IMR-90 (cell line): ENCODE measurements at regions not wholly inside any gene's neighbourhood (a gene's known extent, or its start where the extent isn't known, plus 50 kb on each side); places are given as distances from the start of the nearest gene placed in this dataset.
A peak's percentile ranks its signal among the peaks of the same experiment; 100 is the strongest.

Experiments used
- ATAC-seq: fragments of 200-7000 bp; cut with Tn5 transposase; 2 replicates; pipeline ENCODE4 v1.9.1; 2020; ENCODE audit warnings: low read depth, mild to moderate bottlenecking, moderate library complexity
- BruUV-seq: library from RNA; stranded (reverse); fragments of 400-500 nt; replicated peaks from 2 replicates; lab custom pipeline; 2021; lab: Mats Ljungman, UMichigan
- CTCF ChIA-PET: fragments of 300-600 bp; formaldehyde crosslinking; extraction: SDS; loops from one replicate; lab custom pipeline; 2021; ENCODE audit warnings: antibody characterized with exemption; lab: Yijun Ruan, JAX
- POLR2A ChIA-PET: fragments of 300-600 bp; sonication (Branson Sonifier 250); formaldehyde crosslinking; loops from one replicate; lab custom pipeline; 2022; ENCODE audit warnings: antibody characterized with exemption; ENCODE audit not compliant: unreplicated experiment; lab: Charles Lee
- DNase-seq: peaks from one replicate; pipeline ENCODE4 v3.0.0; 2013
- H2AFZ ChIP-seq: replicated peaks from 2 replicates; pipeline ENCODE3; 2013; ENCODE audit warnings: low read length, mild to moderate bottlenecking; ENCODE audit not compliant: poor library complexity
- H2AK5ac ChIP-seq: 2 replicates; pipeline ENCODE4 v1.6.1; 2013; ENCODE audit warnings: low read depth, low read length, inconsistent platforms
- H2AK9ac ChIP-seq: replicated peaks from 2 replicates; pipeline ENCODE3; 2013; ENCODE audit warnings: mild to moderate bottlenecking, low read depth, low read length, moderate library complexity; ENCODE audit not compliant: poor library complexity
- H2BK120ac ChIP-seq: 2 replicates; pipeline ENCODE4 v1.6.1; 2013; ENCODE audit warnings: low read depth, low read length, inconsistent platforms
- H2BK15ac ChIP-seq: 3 replicates; pipeline ENCODE4 v1.6.1; 2013; ENCODE audit warnings: low read depth, low read length, inconsistent platforms
- H2BK20ac ChIP-seq: 2 replicates; pipeline ENCODE4 v1.6.1; 2013; ENCODE audit warnings: low read depth, mild to moderate bottlenecking, inconsistent platforms, low read length, moderate library complexity
- H2BK5ac ChIP-seq: 2 replicates; pipeline ENCODE4 v1.6.1; 2013; ENCODE audit warnings: mild to moderate bottlenecking, low read depth, low read length, inconsistent platforms; ENCODE audit not compliant: poor library complexity, severe bottlenecking
- H3K14ac ChIP-seq: replicated peaks from 2 replicates; pipeline ENCODE4 v1.6.1; 2013; ENCODE audit warnings: low read depth, low read length, inconsistent platforms
- H3K18ac ChIP-seq: 2 replicates; pipeline ENCODE4 v1.6.1; 2013; ENCODE audit warnings: low read depth, low read length, control low read depth
- H3K23ac ChIP-seq: 2 replicates; pipeline ENCODE4 v1.6.1; 2013; ENCODE audit warnings: low read depth, low read length, inconsistent platforms
- H3K27ac ChIP-seq: 2 replicates; pipeline ENCODE4 v1.5.1; 2013; ENCODE audit warnings: mild to moderate bottlenecking, control low read depth, low read length; ENCODE audit not compliant: insufficient read depth
- H3K27me3 ChIP-seq: 2 replicates; pipeline ENCODE4 v1.6.1; 2013; ENCODE audit warnings: low read length; ENCODE audit not compliant: control insufficient read depth, insufficient read depth
- H3K36me3 ChIP-seq: 2 replicates; pipeline ENCODE4 v1.6.1; 2013; ENCODE audit warnings: low read length, mixed read lengths; ENCODE audit not compliant: control insufficient read depth, insufficient read depth
- H3K4ac ChIP-seq: 2 replicates; pipeline ENCODE4 v1.6.1; 2013; ENCODE audit warnings: low read depth, low read length, inconsistent platforms
- H3K4me1 ChIP-seq: 2 replicates; pipeline ENCODE4 v1.6.1; 2013; ENCODE audit warnings: low read length, mixed read lengths; ENCODE audit not compliant: control insufficient read depth, insufficient read depth
- H3K4me2 ChIP-seq: 2 replicates; pipeline ENCODE4 v1.6.1; 2013; ENCODE audit warnings: low read depth, mild to moderate bottlenecking, control low read depth, low read length, moderate library complexity
- H3K4me3 ChIP-seq: 2 replicates; pipeline ENCODE4 v1.5.1; 2013; ENCODE audit warnings: low read depth, mild to moderate bottlenecking, control low read depth, low read length, moderate library complexity; ENCODE audit not compliant: insufficient read depth
- H3K56ac ChIP-seq: 2 replicates; pipeline ENCODE4 v1.6.1; 2013; ENCODE audit warnings: low read length, inconsistent platforms; ENCODE audit not compliant: insufficient read depth; ENCODE audit errors: extremely low read depth
- H3K79me1 ChIP-seq, 2 experiments: 2 replicates each; pipeline ENCODE4 v1.6.1; 2013; ENCODE audit warnings: low read length in 2 of 2, inconsistent platforms in 1 of 2, low read depth in 1 of 2
- H3K9ac ChIP-seq: 2 replicates; pipeline ENCODE4 v1.6.1; 2013; ENCODE audit warnings: low read depth, low read length, control low read depth
- H3K9me1 ChIP-seq: 2 replicates; pipeline ENCODE4 v1.6.1; 2013; ENCODE audit warnings: low read length, inconsistent platforms; ENCODE audit not compliant: insufficient read depth
- H3K9me3 ChIP-seq: 2 replicates; pipeline ENCODE4 v1.6.1; 2013; ENCODE audit warnings: low read length; ENCODE audit not compliant: control insufficient read depth, insufficient read depth
- H4K20me1 ChIP-seq: 2 replicates; pipeline ENCODE4 v1.6.1; 2013; ENCODE audit warnings: low read length, inconsistent platforms; ENCODE audit not compliant: insufficient read depth
- H4K5ac ChIP-seq: 2 replicates; pipeline ENCODE4 v1.6.1; 2013; ENCODE audit warnings: mild to moderate bottlenecking, low read depth, low read length, control low read depth
- H4K8ac ChIP-seq, 2 experiments: 2 replicates each; pipeline ENCODE4 v1.6.1; 2013; ENCODE audit warnings: low read depth in 2 of 2, low read length in 2 of 2, control low read depth in 1 of 2, inconsistent platforms in 1 of 2
- H4K91ac ChIP-seq: 2 replicates; pipeline ENCODE4 v1.6.1; 2013; ENCODE audit warnings: low read depth, low read length, inconsistent platforms; ENCODE audit not compliant: insufficient read depth
- CEBPB ChIP-seq: IDR thresholded peaks from 2 replicates; pipeline ENCODE4 v1.6.1; 2012; ENCODE audit warnings: low read depth, low read length, improper control_type of control experiment
- FOS ChIP-seq: fragments of 150-350 bp; IDR thresholded peaks from 2 replicates; pipeline ENCODE4 v1.6.1; 2016; ENCODE audit warnings: low read depth, low read length
- NFE2L2 ChIP-seq: fragments of 150-350 bp; IDR thresholded peaks from 2 replicates; pipeline ENCODE4 v1.6.1; 2016; ENCODE audit warnings: low read depth, mild to moderate bottlenecking, low read length
- RAD21 ChIP-seq: IDR thresholded peaks from 2 replicates; pipeline ENCODE4 v1.6.1; 2012; ENCODE audit warnings: low read length, improper control_type of control experiment
- WGBS, 2 experiments: methylation state at CpG; one replicate each; pipeline versions ENCODE4 v1.1.5 to v1.1.7; 2013; ENCODE audit warnings: missing lambda C conversion rate in 2 of 2; ENCODE audit not compliant: insufficient read length in 1 of 2; ENCODE audit errors: extremely low coverage in 2 of 2; 5-methylcytosine and 5-hydroxymethylcytosine counted together
- dilution Hi-C: fragments of 300-500 bp; cut with HindIII; formaldehyde crosslinking; loops from one replicate; pipeline ENCODE4 v1.14.3; 2018; ENCODE audit warnings: low sequenced_read_pairs; ENCODE audit not compliant: unreplicated experiment
- in situ Hi-C: fragments of 300-500 bp; cut with MboI; formaldehyde crosslinking; loops from 3 replicates; pipeline ENCODE4 v1.14.3; 2019; ENCODE audit warnings: low sequenced_read_pairs, inconsistent platforms, mixed read lengths
- intact Hi-C: fragments of 100-400 bp; cut with micrococcal nuclease; formaldehyde crosslinking; loops from 2 replicates; pipeline ENCODE4 v1.10.0; 2022

DNA sequence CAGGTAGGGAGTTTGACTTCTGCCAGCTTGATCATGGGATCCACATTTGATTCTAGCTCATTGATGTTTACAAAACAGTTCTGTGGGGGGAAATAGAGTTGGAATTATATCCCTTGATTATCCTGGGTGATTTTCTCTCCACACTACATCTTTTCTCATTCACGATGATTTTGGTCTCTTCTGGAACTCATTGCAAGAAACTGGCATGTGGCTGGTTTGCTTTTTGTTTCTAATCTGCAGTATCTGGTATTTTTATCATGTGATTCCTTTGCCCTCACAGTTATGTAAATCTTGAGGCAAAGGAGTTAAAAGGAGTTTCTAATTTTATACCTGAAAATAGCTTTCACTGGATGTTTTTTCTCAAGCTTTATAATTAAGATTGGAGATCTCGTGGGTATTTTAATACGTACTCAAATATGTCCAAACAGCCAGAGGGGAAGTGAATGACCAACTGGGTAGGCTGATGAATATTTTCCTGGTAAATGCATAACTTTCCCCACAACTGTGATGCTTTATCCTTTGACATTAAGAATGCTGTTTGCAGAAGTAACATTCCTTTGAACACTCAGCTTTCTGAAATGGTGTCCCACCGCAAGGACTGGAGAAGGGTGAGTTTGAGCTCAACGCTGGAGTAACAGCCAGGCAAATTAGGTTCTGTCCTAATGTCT lies 502.9 kb upstream of the ZEB2 start:
- Histone ChIP-seq H4K91ac (peak overlapping the region; percentile 20; the same call in 1 of the 2 replicates), H3K9me3 (no peaks in the 10 kb centered on the region), H2BK120ac (peak overlapping the region; percentile 70; the same call in 1 of the 2 replicates), H4K5ac (peak overlapping the region; percentile 64; the same call in 1 of the 2 replicates), H3K18ac (peak overlapping the region; percentile 47), H3K56ac (peak overlapping the region; percentile 8; the same call in 1 of the 2 replicates), H3K4me2 (peak overlapping the region; percentile 14; the same call in 1 of the 2 replicates), H3K79me1 (no peaks in the 10 kb centered on the region), H2BK15ac (peak overlapping the region; percentile 68; the same call in 2 of the 3 replicates), H3K23ac (peak overlapping the region; percentile 11; the same call in 1 of the 2 replicates), H3K27ac (peak overlapping the region; percentile 14; the same call in 1 of the 2 replicates), H3K36me3 (no peaks in the 10 kb centered on the region), H2AK5ac (no peak overlapping the region), H3K4ac (peak overlapping the region; percentile 76; the same call in 1 of the 2 replicates), H2BK5ac (peak overlapping the region; percentile 69), H2AFZ (peak overlapping the region; percentile 44), H4K8ac (peak overlapping the region in 1 of 2 experiments; percentile 36; a peak in 1 of 4 replicates), H3K9ac (0 out of 2 replicates have a peak overlapping the region, but pooled peaks have one; percentile 19), H3K4me1 (peaks cover 11% of the 10 kb centered on the region), H2AK9ac (no peak overlapping the region), H3K9me1 (no peaks in the 10 kb centered on the region), H2BK20ac (peak overlapping the region; percentile 88; the same call in 1 of the 2 replicates), H3K14ac (peak overlapping the region; percentile 34; the same call in 1 of the 2 replicates), H3K27me3 (no peaks in the 10 kb centered on the region), H4K20me1 (no peaks in the 10 kb centered on the region), H3K4me3 (no peak overlapping the region)
- in situ Hi-C loops (no loop called here), intact Hi-C loops (loop anchor here (5.0 to 10.0 kb wide), 2 partner anchors 505 to 732 kb away; no protein-coding TSS in a partner anchor), dilution Hi-C loops (no loop called here)
- peak; percentile 89 for DNase-seq
- TF ChIP-seq FOS: 0 out of 2 replicates have a peak, but pooled peaks have one; percentile 8
- TF ChIP-seq RAD21: 0 out of 2 replicates have a peak, but pooled peaks have one; percentile 11
- peak; percentile 36; the same call in 1 of the 2 replicates for TF ChIP-seq CEBPB
- no peak for TF ChIP-seq NFE2L2
- CTCF ChIA-PET: no interaction called here
- WGBS, 2 experiments: no CpG with 5 or more reads among the region's 5 CpGs
- no TSS peak for BruUV-seq
- POLR2A ChIA-PET: interaction anchor here (1.4 kb wide), 1 partner anchor 16 kb away, joined by 19 read pairs; no protein-coding TSS in a partner anchor
- peak; percentile 83 for ATAC-seq
